Large intestine (tissue), 3 donors: ENCODE measurements at regions not wholly inside any gene's neighbourhood (a gene's known extent, or its start where the extent isn't known, plus 50 kb on each side); places are given as distances from the start of the nearest gene placed in this dataset.
"Not testable (repeated sequence)": the region's sequence is repeated elsewhere in the genome, so short reads cannot be mapped to it uniquely, and the experiment has no call there.

Source experiments
- DNase-seq, 2 donors: peaks; one replicate each; pipeline versions ENCODE4 v3.0.0 to v3.0.0-alpha.2; 2013
- H3K27ac ChIP-seq: one replicate; pipeline ENCODE4 v1.5.1; 2013; ENCODE audit warnings: low read length
- H3K27me3 ChIP-seq: 2 replicates; pipeline ENCODE4 v1.6.1; 2013; ENCODE audit warnings: low read length; ENCODE audit not compliant: control insufficient read depth, insufficient read depth
- H3K36me3 ChIP-seq: 2 replicates; pipeline ENCODE4 v1.6.1; 2013; ENCODE audit warnings: low read length; ENCODE audit not compliant: control insufficient read depth, insufficient read depth
- H3K4me1 ChIP-seq: one replicate; pipeline ENCODE4 v1.6.1; 2013; ENCODE audit warnings: low read length; ENCODE audit not compliant: control insufficient read depth, insufficient read depth
- H3K4me3 ChIP-seq: one replicate; pipeline ENCODE4 v1.5.1; 2013; ENCODE audit warnings: low read length
- H3K9me3 ChIP-seq: one replicate; pipeline ENCODE4 v1.6.1; 2013; ENCODE audit warnings: mild to moderate bottlenecking, low read depth, low read length, moderate library complexity; ENCODE audit not compliant: control insufficient read depth
- WGBS: methylation state at CpG from one replicate; pipeline ENCODE4 v1.1.5; 2013; ENCODE audit warnings: low lambda C conversion rate; ENCODE audit not compliant: insufficient coverage; 5-methylcytosine and 5-hydroxymethylcytosine counted together

DNA sequence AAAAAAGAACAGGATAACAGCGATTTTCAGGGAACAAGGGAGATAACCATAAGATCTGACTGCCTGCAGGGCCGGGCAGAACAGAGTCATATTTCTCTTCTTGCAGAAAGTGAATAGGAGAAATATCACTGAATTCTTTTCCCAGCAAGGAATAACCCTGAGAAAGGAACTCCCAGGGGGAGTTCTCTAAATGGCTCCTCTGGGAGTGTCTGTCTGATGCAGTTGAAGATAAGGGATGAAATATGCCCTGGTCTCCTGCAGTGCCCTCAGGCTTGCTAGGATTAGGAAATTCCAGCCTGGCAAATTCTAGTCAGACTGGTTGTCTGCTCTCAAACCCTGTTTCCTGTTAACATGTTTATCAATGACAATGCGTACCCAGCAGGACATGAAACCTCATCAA is 830.8 kb upstream of the TMEFF2 start:
- DNase-seq, H3K9me3 ChIP-seq, H3K36me3 ChIP-seq, H3K27me3 ChIP-seq, H3K4me3 ChIP-seq, H3K4me1 ChIP-seq, H3K27ac ChIP-seq: not testable (repeated sequence)
- no CpG with 5 or more reads among the region's 3 CpGs for WGBS

DNA sequence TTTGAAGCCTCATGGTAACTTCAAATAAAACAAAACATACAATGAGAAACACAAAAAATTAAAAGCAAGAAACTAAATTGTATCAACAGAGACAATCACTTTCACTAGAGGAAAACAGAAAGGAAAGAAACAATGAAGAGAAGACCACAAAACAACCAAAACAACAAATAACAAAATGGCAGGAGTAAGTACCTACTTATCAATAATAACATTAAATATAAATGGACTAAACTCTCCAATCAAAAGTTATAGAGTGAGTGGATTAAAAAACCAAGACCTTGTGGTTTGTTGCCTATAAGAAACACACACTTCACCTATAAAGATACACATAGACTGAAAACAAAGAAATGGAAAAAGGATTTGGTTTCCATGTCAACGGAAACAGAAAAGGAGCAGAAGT is 830.1 kb upstream of the TMEFF2 start:
- H3K4me1 ChIP-seq, result no peaks in the 10 kb centered on the region
- no peaks in the 10 kb centered on the region for H3K36me3 ChIP-seq

DNA sequence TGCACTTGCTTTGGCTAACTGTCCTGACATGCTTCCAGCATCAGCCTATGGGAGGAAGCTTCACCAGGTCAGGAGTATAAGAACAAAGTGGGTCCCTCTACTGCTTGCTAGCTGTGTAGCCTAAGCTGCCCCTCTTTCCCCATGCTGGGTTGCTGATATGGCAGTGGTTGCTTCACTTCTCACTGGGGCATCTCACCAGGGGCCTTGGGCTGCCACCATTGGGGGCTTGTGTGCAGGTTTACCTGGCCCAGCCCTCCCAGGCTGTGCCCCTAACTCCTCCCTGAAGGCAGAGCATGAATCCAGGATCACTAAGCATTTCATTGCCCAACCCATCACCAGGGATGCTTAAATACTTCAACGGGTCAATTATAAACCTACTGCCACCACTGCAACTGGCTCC is 817.1 kb upstream of the TMEFF2 start:
- no peaks in the 10 kb centered on the region for H3K4me1 ChIP-seq
- H3K9me3 ChIP-seq, result no peaks in the 10 kb centered on the region
- WGBS, result no CpG with 5 or more reads among the region's 1 CpG
- H3K4me3 ChIP-seq, result no peak overlapping the region
- H3K27me3 ChIP-seq, result no peaks in the 10 kb centered on the region
- no peak for DNase-seq
- no peak overlapping the region for H3K27ac ChIP-seq
- no peaks in the 10 kb centered on the region for H3K36me3 ChIP-seq

More for the DNA sequence above, 830.1 kb upstream of the TMEFF2 start:
- H3K27me3 ChIP-seq, result no peaks in the 10 kb centered on the region
- no peak overlapping the region for H3K27ac ChIP-seq
- 71% methylated on average over 1 of the region's 1 CpG for WGBS
- no peak for DNase-seq
- no peaks in the 10 kb centered on the region for H3K9me3 ChIP-seq
- no peak overlapping the region for H3K4me3 ChIP-seq

DNA sequence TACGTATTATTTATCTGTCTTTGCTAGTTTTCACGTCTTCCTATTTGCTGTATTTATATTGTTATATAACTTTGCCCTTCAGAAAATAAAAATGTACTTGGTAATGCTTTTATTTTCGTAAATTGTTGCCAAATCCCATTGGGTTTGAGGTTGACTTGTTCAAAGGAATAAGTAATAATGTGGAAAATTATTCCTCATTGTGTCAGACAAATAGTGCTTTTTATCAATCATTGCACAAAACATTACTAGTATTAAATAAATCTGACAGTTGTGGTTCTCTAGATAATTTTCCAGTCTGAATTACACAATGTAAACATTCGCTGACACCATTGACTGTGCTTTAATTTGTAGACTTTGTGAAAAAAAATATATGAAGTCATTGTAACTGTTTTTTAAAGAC is 798.3 kb upstream of the TMEFF2 start:
- H3K4me1 ChIP-seq, result no peaks in the 10 kb centered on the region

DNA sequence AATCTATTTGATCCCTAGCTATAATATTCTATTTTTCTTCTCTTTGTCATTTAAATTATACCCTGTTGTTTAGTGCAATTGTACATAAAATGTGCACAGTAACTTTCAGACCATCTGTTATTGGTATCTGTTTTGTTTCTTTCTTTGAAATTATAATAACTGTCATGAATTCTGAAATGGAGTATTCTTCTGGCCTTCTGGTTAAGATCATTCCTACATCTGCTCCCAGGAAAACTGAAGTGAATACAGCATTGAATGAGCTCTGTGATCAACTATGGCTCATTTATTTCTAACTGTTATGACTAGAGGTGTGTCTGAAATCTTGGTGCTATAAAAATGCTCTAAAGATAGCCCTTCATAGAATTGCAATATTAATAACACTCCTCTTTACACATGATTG is 788.4 kb upstream of the TMEFF2 start:
- no peak for DNase-seq
- no peaks in the 10 kb centered on the region for H3K27me3 ChIP-seq
- H3K4me1 ChIP-seq, result no peaks in the 10 kb centered on the region
- H3K27ac ChIP-seq, result no peak overlapping the region
- H3K4me3 ChIP-seq, result no peak overlapping the region
- no peaks in the 10 kb centered on the region for H3K9me3 ChIP-seq
- no peaks in the 10 kb centered on the region for H3K36me3 ChIP-seq

More for the DNA sequence above, 798.3 kb upstream of the TMEFF2 start:
- Histone ChIP-seq H3K27ac (no peak overlapping the region), H3K4me3 (no peak overlapping the region), H3K9me3 (no peaks in the 10 kb centered on the region), H3K36me3 (no peaks in the 10 kb centered on the region), H3K27me3 (no peaks in the 10 kb centered on the region)
- no peak for DNase-seq
- WGBS, result 89% methylated on average over 4 of the region's 4 CpGs

DNA sequence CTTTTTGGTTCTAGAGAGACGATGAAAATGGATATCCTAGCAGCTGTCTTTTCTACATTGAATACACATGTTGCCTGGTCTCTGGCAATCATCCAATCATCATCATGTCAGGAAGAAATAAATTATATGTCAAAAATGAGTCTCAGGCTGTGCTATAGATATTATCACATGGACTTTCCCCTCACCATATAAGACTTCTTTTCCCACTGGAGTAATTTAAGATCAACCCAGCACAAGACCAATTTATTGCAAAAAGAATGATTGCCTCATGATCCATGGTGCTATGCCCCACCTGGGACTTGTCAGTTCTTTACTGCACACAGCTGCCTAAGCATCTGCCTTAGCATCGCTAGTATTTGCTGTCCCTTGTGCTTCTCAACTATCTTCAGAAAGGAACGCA is 783.7 kb upstream of the TMEFF2 start:
- Histone ChIP-seq H3K36me3 (no peaks in the 10 kb centered on the region), H3K4me1 (no peaks in the 10 kb centered on the region), H3K9me3 (no peaks in the 10 kb centered on the region), H3K27me3 (no peaks in the 10 kb centered on the region), H3K27ac (no peak overlapping the region), H3K4me3 (no peak overlapping the region)
- no peak for DNase-seq
- WGBS, result 92% methylated on average over 2 of the region's 3 CpGs

DNA sequence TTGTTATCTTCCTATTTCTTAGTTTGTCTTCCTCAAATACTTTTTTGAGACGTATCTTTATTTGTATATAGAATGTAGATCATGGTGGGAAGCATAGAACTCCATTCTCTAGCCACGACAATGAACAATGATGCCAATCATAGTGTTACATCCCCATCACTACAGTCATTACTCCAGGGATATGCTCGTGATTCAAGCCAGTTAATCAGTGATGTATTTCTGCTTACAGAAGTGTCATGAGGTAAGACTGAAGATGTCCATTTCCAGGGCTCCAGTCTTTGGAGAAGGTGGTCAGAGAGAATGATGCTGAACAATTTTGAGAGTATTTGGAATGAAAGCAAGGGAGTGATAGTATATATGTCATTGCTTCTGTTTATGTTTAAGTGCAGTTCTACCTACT is 777.2 kb upstream of the TMEFF2 start:
- Histone ChIP-seq H3K9me3 (no peaks in the 10 kb centered on the region), H3K27me3 (no peaks in the 10 kb centered on the region), H3K36me3 (no peaks in the 10 kb centered on the region), H3K4me3 (no peak overlapping the region), H3K4me1 (no peaks in the 10 kb centered on the region), H3K27ac (no peak overlapping the region)
- 48% methylated on average over 2 of the region's 3 CpGs for WGBS
- no peak for DNase-seq

DNA sequence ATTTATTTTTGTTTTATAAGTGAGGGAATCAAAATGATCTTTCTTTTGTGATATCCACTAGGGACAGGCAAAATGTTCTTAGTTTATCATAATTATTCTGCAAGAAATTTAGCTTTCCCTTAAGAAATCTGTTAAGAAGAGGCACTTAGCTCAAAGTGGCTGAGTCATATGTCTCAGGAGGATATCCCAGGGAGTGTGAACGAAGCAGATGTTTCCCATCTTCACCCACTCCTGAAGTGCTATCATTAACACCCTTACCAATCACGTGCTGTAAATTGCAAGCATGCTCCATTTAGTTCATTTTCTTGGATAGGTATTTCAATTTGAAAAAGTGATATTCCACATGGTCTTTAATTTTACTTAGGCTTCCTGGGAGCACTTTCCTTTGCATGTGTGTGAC is 774.3 kb upstream of the TMEFF2 start:
- DNase-seq, result no peak
- H3K4me1 ChIP-seq, result no peaks in the 10 kb centered on the region
- WGBS, result 32% methylated on average over 2 of the region's 2 CpGs
- H3K4me3 ChIP-seq, result no peak overlapping the region
- no peaks in the 10 kb centered on the region for H3K36me3 ChIP-seq
- H3K9me3 ChIP-seq, result no peaks in the 10 kb centered on the region
- no peak overlapping the region for H3K27ac ChIP-seq
- H3K27me3 ChIP-seq, result no peaks in the 10 kb centered on the region

DNA sequence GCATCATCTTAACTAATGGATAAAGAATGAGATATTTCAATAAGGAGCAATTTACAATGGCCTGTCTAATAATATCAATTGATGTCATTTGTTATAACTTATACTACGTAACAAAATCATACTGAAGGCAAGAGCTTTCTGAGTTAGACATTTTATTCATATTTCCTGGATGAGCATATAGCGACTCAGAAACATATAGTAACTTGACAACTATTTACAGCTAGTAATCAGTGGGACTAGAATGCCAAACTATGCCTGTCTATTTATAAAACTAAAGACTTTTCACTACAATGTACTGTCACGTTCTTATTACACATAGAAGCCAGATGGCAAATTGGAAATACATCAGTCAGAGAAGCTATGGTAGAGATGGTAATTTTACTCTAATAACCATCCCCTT is 766.2 kb upstream of the TMEFF2 start:
- Histone ChIP-seq H3K27ac (no peak overlapping the region), H3K36me3 (no peaks in the 10 kb centered on the region), H3K9me3 (no peaks in the 10 kb centered on the region), H3K4me3 (no peak overlapping the region), H3K27me3 (no peaks in the 10 kb centered on the region), H3K4me1 (no peaks in the 10 kb centered on the region)
- DNase-seq, result no peak
- WGBS, result no CpG with 5 or more reads among the region's 3 CpGs

DNA sequence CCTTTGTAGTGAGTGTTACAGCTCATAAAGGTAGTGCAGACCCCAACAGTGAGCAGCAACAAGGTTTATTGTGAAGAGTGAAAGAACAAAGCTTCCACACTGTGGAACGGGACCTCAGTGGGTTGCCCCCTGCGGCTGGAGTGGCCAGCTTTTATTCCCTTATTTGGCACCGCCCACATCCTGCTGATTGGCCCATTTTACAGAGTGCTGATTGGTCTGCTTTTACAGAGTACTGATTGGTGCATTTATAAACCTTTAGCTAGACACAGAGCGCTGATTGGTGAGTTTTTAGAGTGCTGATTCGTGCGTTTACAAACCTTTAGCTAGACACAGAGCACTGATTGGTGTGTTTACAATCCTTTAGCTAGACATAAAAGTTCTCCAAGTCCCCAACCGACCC is 763.9 kb upstream of the TMEFF2 start:
- not testable (repeated sequence) for H3K4me1 ChIP-seq, H3K4me3 ChIP-seq, DNase-seq, H3K9me3 ChIP-seq, H3K27ac ChIP-seq, H3K27me3 ChIP-seq, H3K36me3 ChIP-seq
- WGBS, result no CpG with 5 or more reads among the region's 7 CpGs

DNA sequence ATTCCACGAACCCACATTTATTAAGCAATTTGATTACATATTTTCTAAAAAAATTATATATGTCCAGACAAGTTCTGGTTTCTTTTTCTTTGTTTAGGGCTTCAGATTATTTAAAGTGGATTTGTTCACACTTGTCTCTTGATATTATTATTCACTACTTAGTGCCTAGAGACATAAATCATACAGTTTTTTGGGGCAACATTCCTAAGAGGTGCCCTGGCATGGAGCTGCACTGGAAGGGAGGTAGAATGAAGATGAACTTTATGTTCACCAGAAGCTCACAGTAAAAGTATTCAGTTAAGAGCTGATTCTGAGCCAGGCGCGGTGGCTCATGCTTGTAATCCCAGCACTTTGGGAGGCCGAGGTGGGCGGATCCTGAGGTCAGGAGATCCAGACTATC is 762.7 kb upstream of the TMEFF2 start:
- no peak overlapping the region for H3K27ac ChIP-seq
- 64% methylated on average over 1 of the region's 5 CpGs for WGBS
- no peaks in the 10 kb centered on the region for H3K4me1 ChIP-seq
- H3K36me3 ChIP-seq, result no peaks in the 10 kb centered on the region
- H3K27me3 ChIP-seq, result no peaks in the 10 kb centered on the region
- no peak for DNase-seq
- H3K9me3 ChIP-seq, result no peaks in the 10 kb centered on the region
- H3K4me3 ChIP-seq, result no peak overlapping the region
